ENCODE measurements at regions not wholly inside any gene's neighbourhood (a gene's known extent, or its start where the extent isn't known, plus 50 kb on each side); places are given as distances from the start of the nearest gene placed in this dataset.

GRCh38 chr3:166456286-166456685 is 619.1 kb upstream of the BCHE start:
- TF ChIP-seq CTCF (conservative IDR thresholded peaks at IDR 0.05; ENCODE audit: low read depth, low read length) (no peak), EZH2 (IDR thresholded peaks at IDR 0.05; ENCODE audit: borderline replicate concordance, low read depth, low read length, poor library complexity, severe bottlenecking) (no peak)

Measured in A673 (cell line).